ENCODE measurements at regions not wholly inside any gene's neighbourhood (a gene's known extent, or its start where the extent isn't known, plus 50 kb on each side); places are given as distances from the start of the nearest gene placed in this dataset.

DNA sequence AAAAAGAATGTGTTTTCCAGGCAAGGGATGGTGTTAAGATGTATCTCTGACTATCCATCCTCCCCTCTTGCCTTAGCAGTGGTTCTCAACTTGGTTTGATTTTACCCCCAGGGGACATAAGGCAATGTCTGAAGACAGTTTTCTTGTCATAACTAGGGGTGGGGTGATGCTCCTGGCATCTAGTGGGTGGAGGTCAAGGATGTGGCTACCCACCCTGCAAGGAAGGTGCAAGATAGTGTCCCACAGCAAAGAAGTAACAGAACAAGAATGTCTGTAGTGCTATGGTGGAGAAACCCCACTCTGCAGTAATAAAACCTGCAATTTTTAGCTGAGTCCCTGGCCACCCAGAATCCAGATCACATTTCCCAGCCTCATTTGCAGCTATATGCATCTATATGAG, 81.2 kb upstream of the TBL1X start:
- TF ChIP-seq, protein P1, sequence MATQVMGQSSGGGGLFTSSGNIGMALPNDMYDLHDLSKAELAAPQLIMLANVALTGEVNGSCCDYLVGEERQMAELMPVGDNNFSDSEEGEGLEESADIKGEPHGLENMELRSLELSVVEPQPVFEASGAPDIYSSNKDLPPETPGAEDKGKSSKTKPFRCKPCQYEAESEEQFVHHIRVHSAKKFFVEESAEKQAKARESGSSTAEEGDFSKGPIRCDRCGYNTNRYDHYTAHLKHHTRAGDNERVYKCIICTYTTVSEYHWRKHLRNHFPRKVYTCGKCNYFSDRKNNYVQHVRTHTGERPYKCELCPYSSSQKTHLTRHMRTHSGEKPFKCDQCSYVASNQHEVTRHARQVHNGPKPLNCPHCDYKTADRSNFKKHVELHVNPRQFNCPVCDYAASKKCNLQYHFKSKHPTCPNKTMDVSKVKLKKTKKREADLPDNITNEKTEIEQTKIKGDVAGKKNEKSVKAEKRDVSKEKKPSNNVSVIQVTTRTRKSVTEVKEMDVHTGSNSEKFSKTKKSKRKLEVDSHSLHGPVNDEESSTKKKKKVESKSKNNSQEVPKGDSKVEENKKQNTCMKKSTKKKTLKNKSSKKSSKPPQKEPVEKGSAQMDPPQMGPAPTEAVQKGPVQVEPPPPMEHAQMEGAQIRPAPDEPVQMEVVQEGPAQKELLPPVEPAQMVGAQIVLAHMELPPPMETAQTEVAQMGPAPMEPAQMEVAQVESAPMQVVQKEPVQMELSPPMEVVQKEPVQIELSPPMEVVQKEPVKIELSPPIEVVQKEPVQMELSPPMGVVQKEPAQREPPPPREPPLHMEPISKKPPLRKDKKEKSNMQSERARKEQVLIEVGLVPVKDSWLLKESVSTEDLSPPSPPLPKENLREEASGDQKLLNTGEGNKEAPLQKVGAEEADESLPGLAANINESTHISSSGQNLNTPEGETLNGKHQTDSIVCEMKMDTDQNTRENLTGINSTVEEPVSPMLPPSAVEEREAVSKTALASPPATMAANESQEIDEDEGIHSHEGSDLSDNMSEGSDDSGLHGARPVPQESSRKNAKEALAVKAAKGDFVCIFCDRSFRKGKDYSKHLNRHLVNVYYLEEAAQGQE (IDR thresholded peaks at IDR 0.05; ENCODE audit: insufficient read depth in 1 of 2, low read depth in 2 of 2, low read length in 2 of 2) = no peak
- no peak for TF ChIP-seq FOXP2 (optimal IDR thresholded peaks at IDR 0.05; ENCODE audit: borderline replicate concordance, extremely low read depth, extremely low read length, insufficient read depth)
- TF ChIP-seq TAF1 (IDR thresholded peaks at IDR 0.05; ENCODE audit: borderline replicate concordance, insufficient read depth, low read length) = no peak
- no peak for TF ChIP-seq SIN3A (IDR thresholded peaks at IDR 0.05; ENCODE audit: borderline replicate concordance, insufficient read depth, low read length)
- no peak for TF ChIP-seq POLR2AphosphoS5 (IDR thresholded peaks at IDR 0.05; ENCODE audit: low read depth, low read length)

DNA sequence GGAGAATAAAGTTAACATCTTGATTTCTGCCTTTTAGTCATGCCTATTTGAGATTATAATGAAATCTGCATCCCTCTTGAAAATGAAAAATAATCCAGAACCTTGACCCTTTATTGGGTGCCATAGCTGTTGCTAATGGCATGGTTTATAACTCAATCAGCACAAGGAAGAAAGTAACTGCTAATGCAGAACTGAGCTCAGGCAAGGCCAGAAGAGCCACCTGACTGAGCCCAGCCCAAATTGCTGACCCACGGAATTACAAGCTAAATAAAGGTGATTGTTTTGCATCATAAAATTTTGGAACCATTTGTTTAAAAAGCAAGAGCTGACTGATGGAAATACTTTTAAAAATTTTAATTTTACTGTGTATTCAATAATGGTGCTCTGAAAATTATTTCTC, 76.4 kb upstream of the TBL1X start:
- TF ChIP-seq SIN3A (IDR thresholded peaks at IDR 0.05; ENCODE audit: borderline replicate concordance, insufficient read depth, low read length) (no peak), FOXP2 (optimal IDR thresholded peaks at IDR 0.05; ENCODE audit: borderline replicate concordance, extremely low read depth, extremely low read length, insufficient read depth) (no peak), POLR2AphosphoS5 (IDR thresholded peaks at IDR 0.05; ENCODE audit: low read depth, low read length) (no peak), TAF1 (IDR thresholded peaks at IDR 0.05; ENCODE audit: borderline replicate concordance, insufficient read depth, low read length) (no peak)
- TF ChIP-seq, protein P1 (IDR thresholded peaks at IDR 0.05; ENCODE audit: insufficient read depth in 1 of 2, low read depth in 2 of 2, low read length in 2 of 2) = no peak

DNA sequence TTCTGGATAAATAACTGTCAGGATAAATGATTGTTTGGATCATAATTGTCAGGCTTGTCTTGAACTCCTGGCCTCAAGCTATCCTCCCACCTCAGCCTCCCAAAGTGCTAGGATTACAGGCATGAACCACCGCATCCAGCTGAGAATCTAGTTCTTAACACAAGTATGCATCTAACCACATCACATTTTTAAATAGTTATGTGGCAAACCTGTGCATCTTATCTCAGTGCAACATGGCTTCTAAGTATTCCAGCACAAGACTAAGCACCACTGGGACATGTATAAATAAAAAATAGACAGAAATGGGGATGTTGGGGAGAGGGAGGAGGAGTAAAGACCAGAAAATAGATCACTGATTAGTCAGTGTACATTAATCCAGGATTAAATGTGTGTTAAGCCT, 74.7 kb upstream of the TBL1X start:
- no peak for TF ChIP-seq POLR2AphosphoS5 (IDR thresholded peaks at IDR 0.05; ENCODE audit: low read depth, low read length)

DNA sequence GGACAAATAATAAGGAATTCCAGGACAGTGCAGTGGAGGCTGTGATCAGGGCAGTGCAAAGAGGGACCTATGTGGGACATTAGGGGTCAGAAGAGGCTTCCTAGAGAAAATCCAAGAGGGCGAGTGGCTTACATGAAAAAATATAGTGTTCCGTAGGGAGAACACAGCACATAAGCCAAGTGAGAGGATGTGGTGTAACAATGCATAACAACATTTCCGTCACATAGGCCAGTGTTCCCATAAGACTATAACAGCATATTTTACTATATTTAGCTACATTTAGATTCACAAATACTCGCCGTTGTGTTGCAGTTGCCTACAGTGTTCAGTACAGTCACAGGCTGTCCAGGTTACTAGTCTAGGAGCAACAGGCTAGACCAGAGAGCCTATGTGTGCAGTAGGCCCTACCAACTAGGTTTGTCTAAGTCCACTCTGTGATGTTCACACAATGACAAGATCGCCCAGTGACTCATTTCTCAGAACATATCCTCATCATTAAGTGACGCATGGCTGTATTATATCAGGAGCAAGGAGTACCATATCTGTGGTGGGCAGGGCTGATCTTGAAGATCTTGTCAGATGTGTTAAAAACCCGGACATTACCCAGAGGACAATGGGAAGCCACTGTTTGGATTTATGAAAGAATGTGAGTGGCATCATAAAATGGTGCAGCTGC, 74.0 kb upstream of the TBL1X start:
- TF ChIP-seq TAF1 (IDR thresholded peaks at IDR 0.05; ENCODE audit: borderline replicate concordance, insufficient read depth, low read length) = no peak

DNA sequence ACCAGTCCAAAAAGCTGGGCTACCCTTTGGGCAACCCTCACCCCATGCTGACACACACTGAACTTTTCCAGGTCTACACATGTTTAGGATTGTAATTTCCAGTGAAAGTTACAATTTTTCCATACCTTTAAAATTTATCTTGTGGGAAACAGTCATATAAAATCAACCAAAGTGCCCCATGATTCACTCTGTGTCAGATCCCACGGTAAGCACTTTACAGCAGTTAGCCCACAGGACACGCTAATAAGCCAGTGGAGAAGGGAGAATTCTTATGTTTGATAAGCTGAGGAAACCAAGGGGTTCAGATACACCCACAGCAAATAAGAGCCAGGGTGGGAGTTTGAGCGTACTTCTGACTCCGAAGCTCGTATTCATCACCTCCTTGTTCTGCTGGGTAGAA, 72.4 kb upstream of the TBL1X start:
- no peak for TF ChIP-seq SIN3A (IDR thresholded peaks at IDR 0.05; ENCODE audit: borderline replicate concordance, insufficient read depth, low read length)
- TF ChIP-seq, protein P1 (IDR thresholded peaks at IDR 0.05; ENCODE audit: insufficient read depth in 1 of 2, low read depth in 2 of 2, low read length in 2 of 2) = no peak
- TF ChIP-seq TAF1 (IDR thresholded peaks at IDR 0.05; ENCODE audit: borderline replicate concordance, insufficient read depth, low read length) = no peak
- no peak for TF ChIP-seq FOXP2 (optimal IDR thresholded peaks at IDR 0.05; ENCODE audit: borderline replicate concordance, extremely low read depth, extremely low read length, insufficient read depth)

DNA sequence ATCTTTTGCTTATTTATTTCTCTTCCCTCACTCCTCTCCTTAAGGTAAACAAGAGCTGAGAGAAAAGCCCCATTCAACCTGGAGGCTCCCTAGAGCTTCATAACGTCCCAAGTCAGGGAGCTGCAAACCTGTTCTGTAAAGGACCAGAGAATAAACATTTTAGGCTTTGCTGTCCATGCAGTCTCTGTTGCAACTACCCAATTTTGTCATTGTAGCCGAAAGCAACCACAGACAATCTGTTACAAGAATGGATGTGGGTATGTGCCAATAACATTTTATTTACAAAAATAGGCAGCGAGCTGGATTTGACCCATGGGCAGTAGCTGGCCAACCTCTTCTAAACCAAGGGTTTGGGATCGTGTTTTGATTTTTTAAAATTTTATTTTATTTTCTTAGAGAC, 71.3 kb upstream of the TBL1X start:
- no peak for TF ChIP-seq TAF1 (IDR thresholded peaks at IDR 0.05; ENCODE audit: borderline replicate concordance, insufficient read depth, low read length)
- no peak for TF ChIP-seq POLR2AphosphoS5 (IDR thresholded peaks at IDR 0.05; ENCODE audit: low read depth, low read length)

DNA sequence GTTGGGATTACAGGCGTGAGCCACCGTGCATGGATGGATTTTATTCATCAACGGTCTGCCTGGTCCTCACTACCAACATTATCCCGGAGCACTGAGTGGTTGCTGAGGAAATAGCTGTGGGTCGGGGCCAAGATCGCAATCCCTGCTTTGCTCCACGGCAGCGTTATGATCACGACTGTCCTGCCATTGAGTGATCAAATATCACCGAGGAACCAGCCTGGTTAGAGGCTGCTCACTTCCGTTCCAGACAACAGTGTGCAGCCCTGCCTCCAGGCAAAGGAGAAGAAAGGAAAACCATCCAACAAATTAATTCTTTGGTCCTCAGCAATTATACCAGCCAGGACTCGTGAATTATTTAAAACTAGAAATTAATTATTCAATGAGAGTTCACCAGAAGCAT, 70.6 kb upstream of the TBL1X start:
- no peak for TF ChIP-seq FOXP2 (optimal IDR thresholded peaks at IDR 0.05; ENCODE audit: borderline replicate concordance, extremely low read depth, extremely low read length, insufficient read depth)
